ENCODE measurements at regions not wholly inside any gene's neighbourhood (a gene's known extent, or its start where the extent isn't known, plus 50 kb on each side); places are given as distances from the start of the nearest gene placed in this dataset.

DNA sequence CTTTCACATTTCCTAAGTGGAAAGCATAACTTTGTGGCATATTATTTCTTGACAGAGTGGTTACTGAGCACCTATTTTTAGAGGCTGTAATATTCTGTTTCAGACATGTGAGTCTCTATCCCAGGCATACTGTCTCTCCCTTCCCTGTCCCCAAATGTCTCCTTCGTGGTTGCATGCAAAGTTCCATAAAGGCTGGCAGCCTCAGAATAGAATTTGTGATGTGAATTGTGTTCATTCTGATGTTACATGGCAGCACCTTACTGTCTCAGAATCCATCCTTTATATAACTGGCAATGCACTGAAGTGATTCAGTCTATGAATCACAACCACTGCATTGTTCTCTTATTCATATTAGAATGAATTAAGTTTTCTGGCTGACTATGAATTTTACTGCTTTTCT lies 89.0 kb upstream of the SLC7A1 start:
- no peaks in the 10 kb centered on the region for H3K79me2 ChIP-seq (ENCODE audit: control insufficient read depth, insufficient read depth, low read length)
- no TSS peak for BruUV-seq (replicated peaks)
- no peak overlapping the region for H3K9ac ChIP-seq (ENCODE audit: control insufficient read depth, insufficient read depth, low read length)
- no peaks in the 10 kb centered on the region for H3K36me3 ChIP-seq (ENCODE audit: control insufficient read depth in 2 of 2, insufficient read depth in 2 of 2, low read length in 1 of 2)
- intact Hi-C loops (cut with micrococcal nuclease; ENCODE audit: unreplicated experiment), result no loop called here
- ChIA-PET CTCF (interaction anchor here (1.7 kb wide), 1 partner anchor 23 kb away, joined by 5 read pairs; no protein-coding TSS in a partner anchor), SMC1A (ENCODE audit: uncharacterized antibody, unreplicated experiment) (no interaction called here), RAD21 (ENCODE audit: unreplicated experiment) (no interaction called here), POLR2A (no interaction called here)
- H3K27ac ChIP-seq (ENCODE audit: control insufficient read depth, insufficient read depth), result no peak overlapping the region
- 0% methylated on average over 1 of the region's 1 CpG for WGBS (ENCODE audit: insufficient coverage, insufficient replicate concordance, low lambda C conversion rate, missing lambda C conversion rate)
- H2AFZ ChIP-seq (ENCODE audit: control insufficient read depth, low read depth, low read length), result no peak overlapping the region
- H3K27me3 ChIP-seq (replicated peaks in 1 of 2; ENCODE audit: control insufficient read depth in 2 of 2, insufficient read depth in 2 of 2, low read length in 1 of 2), result no peaks in the 10 kb centered on the region
- no peaks in the 10 kb centered on the region for H3K9me3 ChIP-seq (replicated peaks; ENCODE audit: control insufficient read depth, insufficient read depth, low read length)
- no peak overlapping the region for H3K4me3 ChIP-seq
- no peaks in the 10 kb centered on the region for H4K20me1 ChIP-seq (ENCODE audit: control insufficient read depth, insufficient read depth)
- in situ Hi-C loops (cut with MboI), result no loop called here
- DNase-seq (ENCODE audit: low read depth, low spot score) (no peak), FAIRE-seq (no peak), ATAC-seq (no peak)
- TF ChIP-seq BCL11A (IDR thresholded peaks at IDR 0.05; ENCODE audit: low read depth, low read length), result no peak
- TF ChIP-seq HDAC2 (IDR thresholded peaks at IDR 0.05), result no peak
- TF ChIP-seq SUZ12 (IDR thresholded peaks at IDR 0.05; ENCODE audit: unreplicated experiment), result no peak
- H3K4me1 ChIP-seq (ENCODE audit: control insufficient read depth, insufficient read depth, low read length), result no peaks in the 10 kb centered on the region
- H3K4me2 ChIP-seq (ENCODE audit: control insufficient read depth, insufficient read depth), result no peak overlapping the region

GRCh38 chr13:29683041-29683440 lies 87.6 kb upstream of the SLC7A1 start:
- RAD21 ChIA-PET (ENCODE audit: unreplicated experiment), result no interaction called here
- intact Hi-C loops (cut with micrococcal nuclease; ENCODE audit: unreplicated experiment) (no loop called here), in situ Hi-C loops (cut with MboI) (no loop called here)
- no peaks in the 10 kb centered on the region for H3K36me3 ChIP-seq (ENCODE audit: control insufficient read depth in 2 of 2, insufficient read depth in 2 of 2, low read length in 1 of 2)
- FAIRE-seq, result no peak
- POLR2A ChIA-PET, result no interaction called here
- no TSS peak for BruUV-seq (replicated peaks)
- no peak overlapping the region for H3K4me3 ChIP-seq
- no peaks in the 10 kb centered on the region for H4K20me1 ChIP-seq (ENCODE audit: control insufficient read depth, insufficient read depth)
- TF ChIP-seq NKRF (conservative IDR thresholded peaks at IDR 0.05) (no peak), ZNF274 (IDR thresholded peaks at IDR 0.05; ENCODE audit: insufficient read depth, insufficient read length) (no peak), RELA (IDR thresholded peaks at IDR 0.05; ENCODE audit: borderline replicate concordance, partially characterized antibody) (no peak)
- no peaks in the 10 kb centered on the region for H3K9me3 ChIP-seq (replicated peaks; ENCODE audit: control insufficient read depth, insufficient read depth, low read length)
- no peak overlapping the region for H3K27ac ChIP-seq (ENCODE audit: control insufficient read depth, insufficient read depth)
- CTCF ChIA-PET, result interaction anchor here (1.2 kb wide), 1 partner anchor 25 kb away, joined by 3 read pairs; no protein-coding TSS in a partner anchor
- H2AFZ ChIP-seq (ENCODE audit: control insufficient read depth, low read depth, low read length), result no peak overlapping the region
- no peak overlapping the region for H3K4me2 ChIP-seq (ENCODE audit: control insufficient read depth, insufficient read depth)
- no peak for ATAC-seq
- 29% methylated on average over 4 of the region's 4 CpGs for WGBS (ENCODE audit: insufficient coverage, insufficient replicate concordance, low lambda C conversion rate, missing lambda C conversion rate)
- SMC1A ChIA-PET (ENCODE audit: uncharacterized antibody, unreplicated experiment), result no interaction called here
- H3K4me1 ChIP-seq (ENCODE audit: control insufficient read depth, insufficient read depth, low read length), result no peaks in the 10 kb centered on the region
- H3K79me2 ChIP-seq (ENCODE audit: control insufficient read depth, insufficient read depth, low read length), result no peaks in the 10 kb centered on the region
- no peaks in the 10 kb centered on the region for H3K27me3 ChIP-seq (replicated peaks in 1 of 2; ENCODE audit: control insufficient read depth in 2 of 2, insufficient read depth in 2 of 2, low read length in 1 of 2)
- no peak for DNase-seq (ENCODE audit: low read depth, low spot score)
- H3K9ac ChIP-seq (ENCODE audit: control insufficient read depth, insufficient read depth, low read length), result no peak overlapping the region

Data from GM12878 (cell line).